HepG2 (cell line): ENCODE measurements at regions not wholly inside any gene's neighbourhood (a gene's known extent, or its start where the extent isn't known, plus 50 kb on each side); places are given as distances from the start of the nearest gene placed in this dataset.

Source experiments
- ATRX ChIP-seq: sonication (generic); formaldehyde crosslinking; IDR thresholded peaks from 2 replicates; pipeline ENCODE4 v1.4.0; 2020; ENCODE audit warnings: missing genetic modification reagents, borderline replicate concordance
- ZFP41 ChIP-seq: sonication (generic); formaldehyde crosslinking; IDR thresholded peaks from 2 replicates; pipeline ENCODE4 v1.4.0; 2020; ENCODE audit warnings: mild to moderate bottlenecking, missing genetic modification reagents, borderline replicate concordance
- TF ChIP-seq, protein P1 (sequence below): sonication (generic); formaldehyde crosslinking; IDR thresholded peaks from 2 replicates; pipeline ENCODE4 v1.5.0; 2020; ENCODE audit warnings: mild to moderate bottlenecking, missing genetic modification reagents, moderate library complexity

DNA sequence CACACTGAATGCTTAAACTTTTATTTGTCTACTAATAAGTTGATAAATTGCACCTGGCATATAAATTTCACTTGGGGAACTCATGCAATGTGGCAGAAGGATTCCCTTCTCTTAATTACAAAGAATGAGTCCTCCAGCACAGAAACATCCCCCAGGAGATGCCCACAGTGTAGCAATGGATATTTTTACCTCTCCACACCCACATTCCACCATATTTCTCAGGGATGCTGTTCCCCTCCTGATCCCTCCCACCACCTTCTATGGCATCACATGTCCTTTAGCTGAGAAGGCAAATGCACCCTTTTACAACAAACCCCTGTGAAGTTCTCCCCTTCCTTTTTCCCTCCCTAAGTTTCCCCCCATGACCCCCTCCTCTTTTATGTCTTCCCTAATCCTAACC, 56.1 kb upstream of the UBASH3B start:
- TF ChIP-seq ATRX (CRISPR knock-in tag), result no peak
- TF ChIP-seq ZFP41, result no peak
- TF ChIP-seq, protein P1, sequence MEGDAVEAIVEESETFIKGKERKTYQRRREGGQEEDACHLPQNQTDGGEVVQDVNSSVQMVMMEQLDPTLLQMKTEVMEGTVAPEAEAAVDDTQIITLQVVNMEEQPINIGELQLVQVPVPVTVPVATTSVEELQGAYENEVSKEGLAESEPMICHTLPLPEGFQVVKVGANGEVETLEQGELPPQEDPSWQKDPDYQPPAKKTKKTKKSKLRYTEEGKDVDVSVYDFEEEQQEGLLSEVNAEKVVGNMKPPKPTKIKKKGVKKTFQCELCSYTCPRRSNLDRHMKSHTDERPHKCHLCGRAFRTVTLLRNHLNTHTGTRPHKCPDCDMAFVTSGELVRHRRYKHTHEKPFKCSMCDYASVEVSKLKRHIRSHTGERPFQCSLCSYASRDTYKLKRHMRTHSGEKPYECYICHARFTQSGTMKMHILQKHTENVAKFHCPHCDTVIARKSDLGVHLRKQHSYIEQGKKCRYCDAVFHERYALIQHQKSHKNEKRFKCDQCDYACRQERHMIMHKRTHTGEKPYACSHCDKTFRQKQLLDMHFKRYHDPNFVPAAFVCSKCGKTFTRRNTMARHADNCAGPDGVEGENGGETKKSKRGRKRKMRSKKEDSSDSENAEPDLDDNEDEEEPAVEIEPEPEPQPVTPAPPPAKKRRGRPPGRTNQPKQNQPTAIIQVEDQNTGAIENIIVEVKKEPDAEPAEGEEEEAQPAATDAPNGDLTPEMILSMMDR, result no peak
